Astrocyte (in vitro differentiated cells and primary cell): ENCODE measurements at regions not wholly inside any gene's neighbourhood (a gene's known extent, or its start where the extent isn't known, plus 50 kb on each side); places are given as distances from the start of the nearest gene placed in this dataset.

ENCODE experiments used
- EZH2 ChIP-seq: IDR thresholded peaks from 2 replicates; pipeline ENCODE4 v1.6.1; 2012; ENCODE audit warnings: mild to moderate bottlenecking, low read length, inconsistent platforms; ENCODE audit not compliant: insufficient read depth
- TF ChIP-seq, protein P1 (sequence below): IDR thresholded peaks from 2 replicates; pipeline ENCODE4 v1.5.1; 2011; ENCODE audit warnings: low read depth, mild to moderate bottlenecking, inconsistent platforms, low read length, moderate library complexity; ENCODE audit not compliant: insufficient read depth

DNA sequence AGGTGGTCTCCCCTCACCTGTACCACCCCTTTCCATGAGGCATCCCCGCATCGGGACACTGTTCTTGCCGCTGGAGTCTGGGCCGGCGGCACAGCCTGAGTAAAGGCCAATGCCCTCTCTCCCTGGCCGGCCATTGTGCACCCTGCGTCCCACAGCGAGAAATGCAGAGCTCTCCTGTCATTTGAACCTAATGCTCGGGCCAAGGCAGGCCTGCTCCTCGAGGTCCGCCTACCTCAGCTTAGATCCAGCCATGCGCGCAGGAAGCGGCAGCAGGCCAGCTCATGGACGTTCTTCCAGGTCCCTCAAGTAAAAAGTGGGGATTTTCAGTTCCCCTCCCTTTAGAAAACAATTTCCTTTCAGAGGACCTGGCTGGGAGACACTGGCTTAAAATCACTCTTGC is 135.0 kb downstream of the HSD17B3 start:
- TF ChIP-seq, protein P1, sequence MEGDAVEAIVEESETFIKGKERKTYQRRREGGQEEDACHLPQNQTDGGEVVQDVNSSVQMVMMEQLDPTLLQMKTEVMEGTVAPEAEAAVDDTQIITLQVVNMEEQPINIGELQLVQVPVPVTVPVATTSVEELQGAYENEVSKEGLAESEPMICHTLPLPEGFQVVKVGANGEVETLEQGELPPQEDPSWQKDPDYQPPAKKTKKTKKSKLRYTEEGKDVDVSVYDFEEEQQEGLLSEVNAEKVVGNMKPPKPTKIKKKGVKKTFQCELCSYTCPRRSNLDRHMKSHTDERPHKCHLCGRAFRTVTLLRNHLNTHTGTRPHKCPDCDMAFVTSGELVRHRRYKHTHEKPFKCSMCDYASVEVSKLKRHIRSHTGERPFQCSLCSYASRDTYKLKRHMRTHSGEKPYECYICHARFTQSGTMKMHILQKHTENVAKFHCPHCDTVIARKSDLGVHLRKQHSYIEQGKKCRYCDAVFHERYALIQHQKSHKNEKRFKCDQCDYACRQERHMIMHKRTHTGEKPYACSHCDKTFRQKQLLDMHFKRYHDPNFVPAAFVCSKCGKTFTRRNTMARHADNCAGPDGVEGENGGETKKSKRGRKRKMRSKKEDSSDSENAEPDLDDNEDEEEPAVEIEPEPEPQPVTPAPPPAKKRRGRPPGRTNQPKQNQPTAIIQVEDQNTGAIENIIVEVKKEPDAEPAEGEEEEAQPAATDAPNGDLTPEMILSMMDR: no peak
- TF ChIP-seq EZH2: no peak
